ENCODE measurements at regions not wholly inside any gene's neighbourhood (a gene's known extent, or its start where the extent isn't known, plus 50 kb on each side); places are given as distances from the start of the nearest gene placed in this dataset.

DNA sequence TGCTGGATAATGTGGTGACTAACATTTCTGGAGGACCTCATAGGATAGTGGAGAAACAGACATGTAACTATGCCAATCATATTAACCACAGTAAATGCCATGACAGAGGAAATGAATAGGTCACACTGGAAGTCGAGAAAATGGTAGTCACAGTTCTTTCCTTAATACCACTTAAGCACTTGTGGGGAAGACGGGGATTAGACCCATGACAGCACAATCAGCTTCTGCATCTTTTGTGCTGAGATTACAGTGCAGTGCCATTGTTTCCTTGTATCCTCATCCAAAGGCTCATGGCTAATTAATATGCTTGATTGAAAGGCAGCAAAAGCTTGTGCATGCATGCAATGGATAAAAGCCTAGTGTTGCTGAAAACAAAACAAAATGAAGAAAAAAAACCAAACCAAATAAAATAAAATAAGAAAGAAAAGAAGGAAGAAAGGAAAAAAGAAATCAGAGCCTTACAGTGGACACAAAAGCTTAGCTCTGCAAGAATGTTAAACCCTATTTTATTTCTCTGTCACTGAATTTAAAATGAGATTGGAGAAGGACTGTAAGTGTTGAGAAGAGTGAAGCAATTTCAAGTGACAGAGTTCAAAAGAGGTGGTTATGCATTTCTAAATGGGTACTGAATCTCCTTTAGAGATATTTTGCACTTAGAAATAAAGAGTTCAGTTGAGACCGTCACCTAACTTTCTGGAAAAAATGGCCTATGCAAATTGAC, 1011.9 kb downstream of the CDH8 start:
- no peaks in the 10 kb centered on the region for H3F3A ChIP-seq (replicated peaks; ENCODE audit: insufficient read depth)
- POLR2A ChIA-PET: no interaction called here
- no peaks in the 10 kb centered on the region for H3K36me3 ChIP-seq (replicated peaks in 1 of 2; ENCODE audit: control insufficient read depth in 1 of 2, insufficient read depth in 2 of 2, low read length in 1 of 2)
- WGBS (ENCODE audit: low lambda C conversion rate): 20% methylated on average over 3 of the region's 3 CpGs
- no peak overlapping the region for H2AFZ ChIP-seq (ENCODE audit: low read depth)
- no peak overlapping the region for H3K27ac ChIP-seq (ENCODE audit: low read depth in 2 of 2, low read length in 1 of 2)
- CTCF ChIA-PET: no interaction called here
- TF ChIP-seq, protein P1, sequence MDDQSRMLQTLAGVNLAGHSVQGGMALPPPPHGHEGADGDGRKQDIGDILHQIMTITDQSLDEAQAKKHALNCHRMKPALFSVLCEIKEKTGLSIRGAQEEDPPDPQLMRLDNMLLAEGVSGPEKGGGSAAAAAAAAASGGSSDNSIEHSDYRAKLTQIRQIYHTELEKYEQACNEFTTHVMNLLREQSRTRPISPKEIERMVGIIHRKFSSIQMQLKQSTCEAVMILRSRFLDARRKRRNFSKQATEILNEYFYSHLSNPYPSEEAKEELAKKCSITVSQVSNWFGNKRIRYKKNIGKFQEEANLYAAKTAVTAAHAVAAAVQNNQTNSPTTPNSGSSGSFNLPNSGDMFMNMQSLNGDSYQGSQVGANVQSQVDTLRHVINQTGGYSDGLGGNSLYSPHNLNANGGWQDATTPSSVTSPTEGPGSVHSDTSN (IDR thresholded peaks at IDR 0.05): no peak
- TF ChIP-seq, protein P2, sequence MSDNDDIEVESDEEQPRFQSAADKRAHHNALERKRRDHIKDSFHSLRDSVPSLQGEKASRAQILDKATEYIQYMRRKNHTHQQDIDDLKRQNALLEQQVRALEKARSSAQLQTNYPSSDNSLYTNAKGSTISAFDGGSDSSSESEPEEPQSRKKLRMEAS (IDR thresholded peaks at IDR 0.05; ENCODE audit: low read depth): no peak
- TF ChIP-seq, protein P3, sequence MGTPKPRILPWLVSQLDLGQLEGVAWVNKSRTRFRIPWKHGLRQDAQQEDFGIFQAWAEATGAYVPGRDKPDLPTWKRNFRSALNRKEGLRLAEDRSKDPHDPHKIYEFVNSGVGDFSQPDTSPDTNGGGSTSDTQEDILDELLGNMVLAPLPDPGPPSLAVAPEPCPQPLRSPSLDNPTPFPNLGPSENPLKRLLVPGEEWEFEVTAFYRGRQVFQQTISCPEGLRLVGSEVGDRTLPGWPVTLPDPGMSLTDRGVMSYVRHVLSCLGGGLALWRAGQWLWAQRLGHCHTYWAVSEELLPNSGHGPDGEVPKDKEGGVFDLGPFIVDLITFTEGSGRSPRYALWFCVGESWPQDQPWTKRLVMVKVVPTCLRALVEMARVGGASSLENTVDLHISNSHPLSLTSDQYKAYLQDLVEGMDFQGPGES (IDR thresholded peaks at IDR 0.05; ENCODE audit: low read depth, low read length): no peak
- TF ChIP-seq, protein P4, sequence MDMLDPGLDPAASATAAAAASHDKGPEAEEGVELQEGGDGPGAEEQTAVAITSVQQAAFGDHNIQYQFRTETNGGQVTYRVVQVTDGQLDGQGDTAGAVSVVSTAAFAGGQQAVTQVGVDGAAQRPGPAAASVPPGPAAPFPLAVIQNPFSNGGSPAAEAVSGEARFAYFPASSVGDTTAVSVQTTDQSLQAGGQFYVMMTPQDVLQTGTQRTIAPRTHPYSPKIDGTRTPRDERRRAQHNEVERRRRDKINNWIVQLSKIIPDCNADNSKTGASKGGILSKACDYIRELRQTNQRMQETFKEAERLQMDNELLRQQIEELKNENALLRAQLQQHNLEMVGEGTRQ (IDR thresholded peaks at IDR 0.05; ENCODE audit: borderline replicate concordance, low read depth, low read length): no peak
- TF ChIP-seq EZH2phosphoT487 (IDR thresholded peaks at IDR 0.05; ENCODE audit: borderline replicate concordance, low read depth) (no peak), MEF2A (IDR thresholded peaks at IDR 0.05; ENCODE audit: borderline replicate concordance, low read depth) (no peak), SMC3 (IDR thresholded peaks at IDR 0.05; ENCODE audit: low read depth, low read length) (no peak), GATA2 (CRISPR knock-in tag; IDR thresholded peaks at IDR 0.05) (no peak), TCF12 (IDR thresholded peaks at IDR 0.05) (no peak), MXI1 (IDR thresholded peaks at IDR 0.05; ENCODE audit: low read depth, low read length) (no peak), FOSL2 (IDR thresholded peaks at IDR 0.05; ENCODE audit: borderline replicate concordance, low read depth) (no peak), TAF1 (IDR thresholded peaks at IDR 0.05; ENCODE audit: borderline replicate concordance, low read depth, low read length) (no peak), JUND (IDR thresholded peaks at IDR 0.05) (no peak)
- TF ChIP-seq, protein P5, sequence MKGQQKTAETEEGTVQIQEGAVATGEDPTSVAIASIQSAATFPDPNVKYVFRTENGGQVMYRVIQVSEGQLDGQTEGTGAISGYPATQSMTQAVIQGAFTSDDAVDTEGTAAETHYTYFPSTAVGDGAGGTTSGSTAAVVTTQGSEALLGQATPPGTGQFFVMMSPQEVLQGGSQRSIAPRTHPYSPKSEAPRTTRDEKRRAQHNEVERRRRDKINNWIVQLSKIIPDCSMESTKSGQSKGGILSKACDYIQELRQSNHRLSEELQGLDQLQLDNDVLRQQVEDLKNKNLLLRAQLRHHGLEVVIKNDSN (IDR thresholded peaks at IDR 0.05; ENCODE audit: borderline replicate concordance, low read depth): no peak
- TF ChIP-seq, protein P6, sequence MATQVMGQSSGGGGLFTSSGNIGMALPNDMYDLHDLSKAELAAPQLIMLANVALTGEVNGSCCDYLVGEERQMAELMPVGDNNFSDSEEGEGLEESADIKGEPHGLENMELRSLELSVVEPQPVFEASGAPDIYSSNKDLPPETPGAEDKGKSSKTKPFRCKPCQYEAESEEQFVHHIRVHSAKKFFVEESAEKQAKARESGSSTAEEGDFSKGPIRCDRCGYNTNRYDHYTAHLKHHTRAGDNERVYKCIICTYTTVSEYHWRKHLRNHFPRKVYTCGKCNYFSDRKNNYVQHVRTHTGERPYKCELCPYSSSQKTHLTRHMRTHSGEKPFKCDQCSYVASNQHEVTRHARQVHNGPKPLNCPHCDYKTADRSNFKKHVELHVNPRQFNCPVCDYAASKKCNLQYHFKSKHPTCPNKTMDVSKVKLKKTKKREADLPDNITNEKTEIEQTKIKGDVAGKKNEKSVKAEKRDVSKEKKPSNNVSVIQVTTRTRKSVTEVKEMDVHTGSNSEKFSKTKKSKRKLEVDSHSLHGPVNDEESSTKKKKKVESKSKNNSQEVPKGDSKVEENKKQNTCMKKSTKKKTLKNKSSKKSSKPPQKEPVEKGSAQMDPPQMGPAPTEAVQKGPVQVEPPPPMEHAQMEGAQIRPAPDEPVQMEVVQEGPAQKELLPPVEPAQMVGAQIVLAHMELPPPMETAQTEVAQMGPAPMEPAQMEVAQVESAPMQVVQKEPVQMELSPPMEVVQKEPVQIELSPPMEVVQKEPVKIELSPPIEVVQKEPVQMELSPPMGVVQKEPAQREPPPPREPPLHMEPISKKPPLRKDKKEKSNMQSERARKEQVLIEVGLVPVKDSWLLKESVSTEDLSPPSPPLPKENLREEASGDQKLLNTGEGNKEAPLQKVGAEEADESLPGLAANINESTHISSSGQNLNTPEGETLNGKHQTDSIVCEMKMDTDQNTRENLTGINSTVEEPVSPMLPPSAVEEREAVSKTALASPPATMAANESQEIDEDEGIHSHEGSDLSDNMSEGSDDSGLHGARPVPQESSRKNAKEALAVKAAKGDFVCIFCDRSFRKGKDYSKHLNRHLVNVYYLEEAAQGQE (IDR thresholded peaks at IDR 0.05; ENCODE audit: low read depth, low read length): no peak
- H4K20me1 ChIP-seq (ENCODE audit: insufficient read depth): no peaks in the 10 kb centered on the region
- no peaks in the 10 kb centered on the region for H3K4me1 ChIP-seq (ENCODE audit: control insufficient read depth in 1 of 2, insufficient read depth in 2 of 2, low read depth in 1 of 2, low read length in 1 of 2)
- no peak for DNase-seq
- peaks cover 3% of the 10 kb centered on the region; the same call in 1 of the 2 replicates for H3K9me3 ChIP-seq
- H3K79me2 ChIP-seq (ENCODE audit: insufficient read depth): no peaks in the 10 kb centered on the region
- no peak overlapping the region for H3K4me3 ChIP-seq (ENCODE audit: low read depth in 2 of 2, low read length in 1 of 2)
- H3K9me2 ChIP-seq: no peaks in the 10 kb centered on the region
- H3K4me2 ChIP-seq: no peak overlapping the region
- H3K27me3 ChIP-seq (ENCODE audit: insufficient read depth): no peaks in the 10 kb centered on the region
- H3K9ac ChIP-seq: no peak overlapping the region

All from SK-N-SH (cell line).